ENCODE measurements at regions not wholly inside any gene's neighbourhood (a gene's known extent, or its start where the extent isn't known, plus 50 kb on each side); places are given as distances from the start of the nearest gene placed in this dataset.

GRCh38 chr10:43795639-43796038, 147.0 kb upstream of the ZNF32 start:
- no peak for DNase-seq

GRCh38 chr10:43795093-43795492, 146.4 kb upstream of the ZNF32 start:
- DNase-seq = no peak

GRCh38 chr10:43794181-43794815, 145.6 kb upstream of the ZNF32 start:
- DNase-seq = no peak

- no peak for DNase-seq
Observed at GRCh38 chr10:43793704-43794103, 145.0 kb upstream of the ZNF32 start.

GRCh38 chr10:43790147-43790546, 141.5 kb upstream of the ZNF32 start:
- no peak for DNase-seq

GRCh38 chr10:43785252-43785651, 136.6 kb upstream of the ZNF32 start:
- no peak for DNase-seq

GRCh38 chr10:43782814-43783213, 134.1 kb upstream of the ZNF32 start:
- no peak for DNase-seq

GRCh38 chr10:43781480-43782361, 133.0 kb upstream of the ZNF32 start:
- DNase-seq = no peak

GRCh38 chr10:43778571-43778970, 129.9 kb upstream of the ZNF32 start:
- no peak for DNase-seq

GRCh38 chr10:43775384-43775783, 126.7 kb upstream of the ZNF32 start:
- DNase-seq = no peak

- no peak for DNase-seq
Observed at GRCh38 chr10:43774234-43774769, 125.6 kb upstream of the ZNF32 start.

GRCh38 chr10:43773736-43774135, 125.1 kb upstream of the ZNF32 start:
- DNase-seq = no peak

- no peak for DNase-seq
Observed at GRCh38 chr10:43772171-43772570, 123.5 kb upstream of the ZNF32 start.

GRCh38 chr10:43771675-43772074, 123.0 kb upstream of the ZNF32 start:
- no peak for DNase-seq

- DNase-seq = no peak
Observed at GRCh38 chr10:43765516-43765915, 116.8 kb upstream of the ZNF32 start.

- no peak for DNase-seq
Observed at GRCh38 chr10:43763846-43764245, 115.2 kb upstream of the ZNF32 start.

GRCh38 chr10:43760514-43760913, 111.8 kb upstream of the ZNF32 start:
- DNase-seq = no peak

- DNase-seq = no peak
Observed at GRCh38 chr10:43759216-43759615, 110.5 kb upstream of the ZNF32 start.

GRCh38 chr10:43756341-43756740, 107.7 kb upstream of the ZNF32 start:
- DNase-seq = no peak

GRCh38 chr10:43754569-43755260, 106.0 kb upstream of the ZNF32 start:
- no peak for DNase-seq

GRCh38 chr10:43753397-43754061, 104.8 kb upstream of the ZNF32 start:
- DNase-seq = no peak

GRCh38 chr10:43752682-43753081, 104.0 kb upstream of the ZNF32 start:
- no peak for DNase-seq

- no peak for DNase-seq
Observed at GRCh38 chr10:43751646-43752045, 103.0 kb upstream of the ZNF32 start.

All from NCI-H526 treated with DMSO at 0.1 percent for 48 hours (cell line).